WTC11 (cell line): ENCODE measurements at regions not wholly inside any gene's neighbourhood (a gene's known extent, or its start where the extent isn't known, plus 50 kb on each side); places are given as distances from the start of the nearest gene placed in this dataset.
A peak's percentile ranks its signal among the peaks of the same experiment; 100 is the strongest.

Experiments used
- ATAC-seq: fragments of 200-7000 bp; cut with Tn5 transposase; 2 replicates; pipeline ENCODE4 v1.10.0; 2021; ENCODE audit warnings: mild to moderate bottlenecking, moderate library complexity
- CTCF ChIA-PET: fragments of 300-600 bp; sonication (Branson Sonifier 250); formaldehyde crosslinking; loops from one replicate; lab custom pipeline; 2021; ENCODE audit warnings: antibody characterized with exemption; lab: Charles Lee
- POLR2A ChIA-PET: fragments of 350-600 bp; sonication (Branson Sonifier 250); formaldehyde crosslinking; loops from one replicate; lab custom pipeline; 2021; ENCODE audit warnings: antibody characterized with exemption; lab: Charles Lee
- DNase-seq: peaks from one replicate; pipeline ENCODE4 v3.0.0; 2021; ENCODE audit warnings: low spot score
- H3K27ac Mint-ChIP-seq: 2 replicates; pipeline ENCODE4 v1.8.0; 2021; ENCODE audit warnings: mixed read lengths
- H3K27me3 Mint-ChIP-seq: 2 replicates; pipeline ENCODE4 v1.8.0; 2021; ENCODE audit warnings: low read depth, mild to moderate bottlenecking, moderate library complexity, mixed read lengths
- H3K36me3 Mint-ChIP-seq: 2 replicates; pipeline ENCODE4 v1.8.0; 2021; ENCODE audit warnings: mixed read lengths
- H3K4me1 Mint-ChIP-seq: 2 replicates; pipeline ENCODE4 v1.8.0; 2022; ENCODE audit warnings: mixed read lengths
- H3K4me3 Mint-ChIP-seq: 2 replicates; pipeline ENCODE4 v1.8.0; 2021; ENCODE audit warnings: mild to moderate bottlenecking, moderate library complexity, mixed read lengths
- H3K9me3 Mint-ChIP-seq: 2 replicates; pipeline ENCODE4 v1.8.0; 2021; ENCODE audit warnings: mixed read lengths
- FOXK1 ChIP-seq: sonication (generic); formaldehyde crosslinking; IDR thresholded peaks from 2 replicates; pipeline ENCODE4 v1.8.0; 2022; ENCODE audit warnings: mild to moderate bottlenecking, moderate library complexity, missing genetic modification reagents
- GABPB1 ChIP-seq: sonication (generic); formaldehyde crosslinking; IDR thresholded peaks from 2 replicates; pipeline ENCODE4 v1.8.1; 2023; ENCODE audit warnings: mild to moderate bottlenecking, missing genetic modification reagents
- HMGA2 ChIP-seq: fragments of 250-450 bp; sonication (Bioruptor Pico); IDR thresholded peaks from 2 replicates; pipeline ENCODE4 v1.4.0; 2021; ENCODE audit warnings: mild to moderate bottlenecking, moderate library complexity
- NFATC4 ChIP-seq: fragments of 250-450 bp; sonication (Bioruptor Pico); IDR thresholded peaks from 2 replicates; pipeline ENCODE4 v1.9.0; 2021; ENCODE audit warnings: mild to moderate bottlenecking
- SMAD3 ChIP-seq: sonication (generic); formaldehyde crosslinking; IDR thresholded peaks from 2 replicates; pipeline ENCODE4 v1.8.0; 2022; ENCODE audit warnings: missing genetic modification reagents, mild to moderate bottlenecking, borderline replicate concordance
- TCF7 ChIP-seq: sonication (generic); formaldehyde crosslinking; IDR thresholded peaks from 2 replicates; pipeline ENCODE4 v1.8.0; 2022; ENCODE audit warnings: mild to moderate bottlenecking, low read depth, missing genetic modification reagents, moderate library complexity
- ZNF121 ChIP-seq: sonication (generic); formaldehyde crosslinking; IDR thresholded peaks from 2 replicates; pipeline ENCODE4 v1.8.0; 2023; ENCODE audit warnings: missing genetic modification reagents
- ZNF423 ChIP-seq: fragments of 250-450 bp; sonication (Bioruptor Pico); IDR thresholded peaks from 2 replicates; pipeline ENCODE4 v2.1.2; 2022; ENCODE audit warnings: mild to moderate bottlenecking, moderate library complexity
- ZNF671 ChIP-seq: fragments of 250-450 bp; sonication (Bioruptor Pico); IDR thresholded peaks from 2 replicates; pipeline ENCODE4 v1.8.0; 2021; ENCODE audit warnings: mild to moderate bottlenecking
- TF ChIP-seq, protein P1 (sequence below): sonication (generic); formaldehyde crosslinking; IDR thresholded peaks from 2 replicates; pipeline ENCODE4 v1.8.0; 2023; ENCODE audit warnings: mild to moderate bottlenecking, missing genetic modification reagents
- TF ChIP-seq, protein P2 (sequence below): sonication (generic); formaldehyde crosslinking; IDR thresholded peaks from 2 replicates; pipeline ENCODE4 v1.8.0; 2022; ENCODE audit warnings: mild to moderate bottlenecking, missing genetic modification reagents
- TF ChIP-seq, protein P3 (sequence below): sonication (generic); formaldehyde crosslinking; IDR thresholded peaks from 2 replicates; pipeline ENCODE4 v1.8.1; 2023; ENCODE audit warnings: mild to moderate bottlenecking, missing genetic modification reagents
- TF ChIP-seq, protein P4 (sequence below): sonication (generic); formaldehyde crosslinking; conservative IDR thresholded peaks from 2 replicates; pipeline ENCODE4 v1.8.1; 2022; ENCODE audit warnings: mild to moderate bottlenecking, missing genetic modification reagents
- TF ChIP-seq, protein P5 (sequence below): fragments of 250-450 bp; sonication (Bioruptor Pico); IDR thresholded peaks from 2 replicates; pipeline ENCODE4 v1.8.0; 2021; ENCODE audit warnings: mild to moderate bottlenecking
- TF ChIP-seq, protein P6 (sequence below): sonication (generic); formaldehyde crosslinking; IDR thresholded peaks from 2 replicates; pipeline ENCODE4 v1.8.1; 2023; ENCODE audit warnings: mild to moderate bottlenecking, moderate library complexity, missing genetic modification reagents
- TF ChIP-seq, protein P7 (sequence below): fragments of 250-450 bp; sonication (Bioruptor Pico); IDR thresholded peaks from 2 replicates; pipeline ENCODE4 v2.1.2; 2022; ENCODE audit warnings: mild to moderate bottlenecking, moderate library complexity
- TF ChIP-seq, protein P8 (sequence below): sonication (generic); formaldehyde crosslinking; conservative IDR thresholded peaks from 2 replicates; pipeline ENCODE4 v1.8.1; 2023; ENCODE audit warnings: mild to moderate bottlenecking, low read depth, missing genetic modification reagents, moderate library complexity

DNA sequence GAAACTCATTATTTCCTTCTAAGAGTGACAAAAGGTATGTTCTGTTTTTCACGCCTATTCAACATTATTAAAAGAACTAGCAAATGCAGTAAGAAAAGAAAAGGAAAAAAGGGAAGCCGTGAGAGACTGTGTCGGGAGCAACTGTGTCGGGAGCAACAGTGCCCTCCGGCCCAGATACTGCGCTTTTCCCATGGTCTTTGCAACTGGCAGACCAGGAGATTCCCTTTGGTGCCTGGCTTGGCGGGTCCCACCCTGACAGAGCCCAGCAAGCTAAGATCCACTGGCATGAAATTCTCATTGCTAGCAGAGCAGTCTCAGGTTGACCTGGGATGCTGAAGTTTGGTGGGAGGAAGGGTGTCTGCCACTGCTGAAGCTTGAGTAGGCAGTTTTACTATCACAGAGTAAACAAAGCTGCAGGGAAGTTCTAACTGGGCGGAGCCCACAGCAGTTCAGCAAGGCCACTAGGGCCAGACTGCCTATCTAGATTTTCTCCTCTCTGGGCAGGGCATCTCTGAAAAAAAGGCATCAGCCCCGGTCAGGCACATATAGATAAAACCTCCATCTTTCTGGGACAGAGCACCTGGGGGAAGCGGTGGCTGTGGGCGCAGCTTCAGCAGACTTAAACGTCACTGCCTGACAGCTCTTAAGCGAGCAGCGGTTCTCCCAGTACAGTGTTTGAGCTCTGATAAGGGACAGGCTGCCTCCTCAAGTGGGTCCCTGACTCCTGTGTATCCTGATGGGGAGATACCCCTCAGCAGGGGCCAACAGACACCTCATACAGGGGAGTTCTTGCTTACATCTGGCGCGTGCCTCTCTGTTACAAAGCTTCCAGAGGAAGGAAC is 1237.4 kb upstream of the CDH18 start:
- Mint-ChIP-seq H3K4me1 (peaks cover 8% of the 10 kb centered on the region), H3K27me3 (no peaks in the 10 kb centered on the region), H3K4me3 (no peak overlapping the region), H3K36me3 (no peaks in the 10 kb centered on the region), H3K27ac (no peak overlapping the region), H3K9me3 (peaks cover 14% of the 10 kb centered on the region)
- DNase-seq (no peak), ATAC-seq (peak; percentile 80)
- ChIA-PET CTCF (no interaction called here), POLR2A (no interaction called here)
- no peak for TF ChIP-seq NFATC4 (CRISPR knock-in tag)
- TF ChIP-seq, protein P1, sequence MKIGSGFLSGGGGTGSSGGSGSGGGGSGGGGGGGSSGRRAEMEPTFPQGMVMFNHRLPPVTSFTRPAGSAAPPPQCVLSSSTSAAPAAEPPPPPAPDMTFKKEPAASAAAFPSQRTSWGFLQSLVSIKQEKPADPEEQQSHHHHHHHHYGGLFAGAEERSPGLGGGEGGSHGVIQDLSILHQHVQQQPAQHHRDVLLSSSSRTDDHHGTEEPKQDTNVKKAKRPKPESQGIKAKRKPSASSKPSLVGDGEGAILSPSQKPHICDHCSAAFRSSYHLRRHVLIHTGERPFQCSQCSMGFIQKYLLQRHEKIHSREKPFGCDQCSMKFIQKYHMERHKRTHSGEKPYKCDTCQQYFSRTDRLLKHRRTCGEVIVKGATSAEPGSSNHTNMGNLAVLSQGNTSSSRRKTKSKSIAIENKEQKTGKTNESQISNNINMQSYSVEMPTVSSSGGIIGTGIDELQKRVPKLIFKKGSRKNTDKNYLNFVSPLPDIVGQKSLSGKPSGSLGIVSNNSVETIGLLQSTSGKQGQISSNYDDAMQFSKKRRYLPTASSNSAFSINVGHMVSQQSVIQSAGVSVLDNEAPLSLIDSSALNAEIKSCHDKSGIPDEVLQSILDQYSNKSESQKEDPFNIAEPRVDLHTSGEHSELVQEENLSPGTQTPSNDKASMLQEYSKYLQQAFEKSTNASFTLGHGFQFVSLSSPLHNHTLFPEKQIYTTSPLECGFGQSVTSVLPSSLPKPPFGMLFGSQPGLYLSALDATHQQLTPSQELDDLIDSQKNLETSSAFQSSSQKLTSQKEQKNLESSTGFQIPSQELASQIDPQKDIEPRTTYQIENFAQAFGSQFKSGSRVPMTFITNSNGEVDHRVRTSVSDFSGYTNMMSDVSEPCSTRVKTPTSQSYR (CRISPR knock-in tag): no peak
- TF ChIP-seq, protein P2, sequence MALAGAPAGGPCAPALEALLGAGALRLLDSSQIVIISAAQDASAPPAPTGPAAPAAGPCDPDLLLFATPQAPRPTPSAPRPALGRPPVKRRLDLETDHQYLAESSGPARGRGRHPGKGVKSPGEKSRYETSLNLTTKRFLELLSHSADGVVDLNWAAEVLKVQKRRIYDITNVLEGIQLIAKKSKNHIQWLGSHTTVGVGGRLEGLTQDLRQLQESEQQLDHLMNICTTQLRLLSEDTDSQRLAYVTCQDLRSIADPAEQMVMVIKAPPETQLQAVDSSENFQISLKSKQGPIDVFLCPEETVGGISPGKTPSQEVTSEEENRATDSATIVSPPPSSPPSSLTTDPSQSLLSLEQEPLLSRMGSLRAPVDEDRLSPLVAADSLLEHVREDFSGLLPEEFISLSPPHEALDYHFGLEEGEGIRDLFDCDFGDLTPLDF: no peak
- TF ChIP-seq, protein P3, sequence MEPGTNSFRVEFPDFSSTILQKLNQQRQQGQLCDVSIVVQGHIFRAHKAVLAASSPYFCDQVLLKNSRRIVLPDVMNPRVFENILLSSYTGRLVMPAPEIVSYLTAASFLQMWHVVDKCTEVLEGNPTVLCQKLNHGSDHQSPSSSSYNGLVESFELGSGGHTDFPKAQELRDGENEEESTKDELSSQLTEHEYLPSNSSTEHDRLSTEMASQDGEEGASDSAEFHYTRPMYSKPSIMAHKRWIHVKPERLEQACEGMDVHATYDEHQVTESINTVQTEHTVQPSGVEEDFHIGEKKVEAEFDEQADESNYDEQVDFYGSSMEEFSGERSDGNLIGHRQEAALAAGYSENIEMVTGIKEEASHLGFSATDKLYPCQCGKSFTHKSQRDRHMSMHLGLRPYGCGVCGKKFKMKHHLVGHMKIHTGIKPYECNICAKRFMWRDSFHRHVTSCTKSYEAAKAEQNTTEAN: no peak
- no peak for TF ChIP-seq GABPB1
- TF ChIP-seq, protein P4, sequence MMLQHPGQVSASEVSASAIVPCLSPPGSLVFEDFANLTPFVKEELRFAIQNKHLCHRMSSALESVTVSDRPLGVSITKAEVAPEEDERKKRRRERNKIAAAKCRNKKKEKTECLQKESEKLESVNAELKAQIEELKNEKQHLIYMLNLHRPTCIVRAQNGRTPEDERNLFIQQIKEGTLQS (CRISPR knock-in tag): no peak
- TF ChIP-seq, protein P5, sequence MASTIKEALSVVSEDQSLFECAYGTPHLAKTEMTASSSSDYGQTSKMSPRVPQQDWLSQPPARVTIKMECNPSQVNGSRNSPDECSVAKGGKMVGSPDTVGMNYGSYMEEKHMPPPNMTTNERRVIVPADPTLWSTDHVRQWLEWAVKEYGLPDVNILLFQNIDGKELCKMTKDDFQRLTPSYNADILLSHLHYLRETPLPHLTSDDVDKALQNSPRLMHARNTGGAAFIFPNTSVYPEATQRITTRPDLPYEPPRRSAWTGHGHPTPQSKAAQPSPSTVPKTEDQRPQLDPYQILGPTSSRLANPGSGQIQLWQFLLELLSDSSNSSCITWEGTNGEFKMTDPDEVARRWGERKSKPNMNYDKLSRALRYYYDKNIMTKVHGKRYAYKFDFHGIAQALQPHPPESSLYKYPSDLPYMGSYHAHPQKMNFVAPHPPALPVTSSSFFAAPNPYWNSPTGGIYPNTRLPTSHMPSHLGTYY (CRISPR knock-in tag): no peak
- TF ChIP-seq, protein P6, sequence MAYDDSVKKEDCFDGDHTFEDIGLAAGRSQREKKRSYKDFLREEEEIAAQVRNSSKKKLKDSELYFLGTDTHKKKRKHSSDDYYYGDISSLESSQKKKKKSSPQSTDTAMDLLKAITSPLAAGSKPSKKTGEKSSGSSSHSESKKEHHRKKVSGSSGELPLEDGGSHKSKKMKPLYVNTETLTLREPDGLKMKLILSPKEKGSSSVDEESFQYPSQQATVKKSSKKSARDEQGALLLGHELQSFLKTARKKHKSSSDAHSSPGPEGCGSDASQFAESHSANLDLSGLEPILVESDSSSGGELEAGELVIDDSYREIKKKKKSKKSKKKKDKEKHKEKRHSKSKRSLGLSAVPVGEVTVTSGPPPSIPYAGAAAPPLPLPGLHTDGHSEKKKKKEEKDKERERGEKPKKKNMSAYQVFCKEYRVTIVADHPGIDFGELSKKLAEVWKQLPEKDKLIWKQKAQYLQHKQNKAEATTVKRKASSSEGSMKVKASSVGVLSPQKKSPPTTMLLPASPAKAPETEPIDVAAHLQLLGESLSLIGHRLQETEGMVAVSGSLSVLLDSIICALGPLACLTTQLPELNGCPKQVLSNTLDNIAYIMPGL (CRISPR knock-in tag): no peak

DNA sequence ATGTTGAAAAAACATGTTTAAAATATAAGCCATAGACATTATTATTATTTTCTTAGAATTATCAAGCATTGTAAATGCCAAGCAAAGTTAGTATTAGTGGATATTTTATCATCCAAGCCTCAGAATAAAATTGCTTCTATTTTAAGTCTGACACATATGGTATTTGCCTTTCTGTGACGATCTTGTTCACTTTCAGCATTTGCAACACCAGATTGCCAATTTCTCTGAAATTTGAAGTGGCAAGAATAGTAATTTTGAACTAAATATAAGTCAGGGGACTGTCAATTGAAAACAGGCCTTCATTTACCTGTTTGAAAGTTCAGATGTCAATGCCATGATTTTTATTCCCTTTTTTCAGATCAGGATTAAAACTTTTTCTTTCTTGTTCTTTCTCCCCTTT is 1233.6 kb upstream of the CDH18 start:
- Mint-ChIP-seq H3K27ac (no peak overlapping the region), H3K36me3 (no peaks in the 10 kb centered on the region), H3K27me3 (no peaks in the 10 kb centered on the region), H3K4me1 (peaks cover 19% of the 10 kb centered on the region), H3K4me3 (no peak overlapping the region), H3K9me3 (peaks cover 13% of the 10 kb centered on the region)
- ChIA-PET CTCF (no interaction called here), POLR2A (no interaction called here)
- DNase-seq: no peak
- no peak for ATAC-seq
- TF ChIP-seq ZNF121 (CRISPR knock-in tag): no peak
- TF ChIP-seq, protein P7, sequence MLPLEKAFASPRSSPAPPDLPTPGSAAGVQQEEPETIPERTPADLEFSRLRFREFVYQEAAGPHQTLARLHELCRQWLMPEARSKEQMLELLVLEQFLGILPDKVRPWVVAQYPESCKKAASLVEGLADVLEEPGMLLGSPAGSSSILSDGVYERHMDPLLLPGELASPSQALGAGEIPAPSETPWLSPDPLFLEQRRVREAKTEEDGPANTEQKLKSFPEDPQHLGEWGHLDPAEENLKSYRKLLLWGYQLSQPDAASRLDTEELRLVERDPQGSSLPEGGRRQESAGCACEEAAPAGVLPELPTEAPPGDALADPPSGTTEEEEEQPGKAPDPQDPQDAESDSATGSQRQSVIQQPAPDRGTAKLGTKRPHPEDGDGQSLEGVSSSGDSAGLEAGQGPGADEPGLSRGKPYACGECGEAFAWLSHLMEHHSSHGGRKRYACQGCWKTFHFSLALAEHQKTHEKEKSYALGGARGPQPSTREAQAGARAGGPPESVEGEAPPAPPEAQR: no peak
- no peak for TF ChIP-seq ZNF671
- no peak for TF ChIP-seq ZNF423 (CRISPR knock-in tag)
- TF ChIP-seq, protein P8, sequence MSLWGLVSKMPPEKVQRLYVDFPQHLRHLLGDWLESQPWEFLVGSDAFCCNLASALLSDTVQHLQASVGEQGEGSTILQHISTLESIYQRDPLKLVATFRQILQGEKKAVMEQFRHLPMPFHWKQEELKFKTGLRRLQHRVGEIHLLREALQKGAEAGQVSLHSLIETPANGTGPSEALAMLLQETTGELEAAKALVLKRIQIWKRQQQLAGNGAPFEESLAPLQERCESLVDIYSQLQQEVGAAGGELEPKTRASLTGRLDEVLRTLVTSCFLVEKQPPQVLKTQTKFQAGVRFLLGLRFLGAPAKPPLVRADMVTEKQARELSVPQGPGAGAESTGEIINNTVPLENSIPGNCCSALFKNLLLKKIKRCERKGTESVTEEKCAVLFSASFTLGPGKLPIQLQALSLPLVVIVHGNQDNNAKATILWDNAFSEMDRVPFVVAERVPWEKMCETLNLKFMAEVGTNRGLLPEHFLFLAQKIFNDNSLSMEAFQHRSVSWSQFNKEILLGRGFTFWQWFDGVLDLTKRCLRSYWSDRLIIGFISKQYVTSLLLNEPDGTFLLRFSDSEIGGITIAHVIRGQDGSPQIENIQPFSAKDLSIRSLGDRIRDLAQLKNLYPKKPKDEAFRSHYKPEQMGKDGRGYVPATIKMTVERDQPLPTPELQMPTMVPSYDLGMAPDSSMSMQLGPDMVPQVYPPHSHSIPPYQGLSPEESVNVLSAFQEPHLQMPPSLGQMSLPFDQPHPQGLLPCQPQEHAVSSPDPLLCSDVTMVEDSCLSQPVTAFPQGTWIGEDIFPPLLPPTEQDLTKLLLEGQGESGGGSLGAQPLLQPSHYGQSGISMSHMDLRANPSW (CRISPR knock-in tag): no peak
- TF ChIP-seq HMGA2 (CRISPR knock-in tag): no peak
- no peak for TF ChIP-seq SMAD3 (CRISPR knock-in tag)
- TF ChIP-seq FOXK1: no peak
- no peak for TF ChIP-seq TCF7
